GM12878 (cell line): ENCODE measurements at regions not wholly inside any gene's neighbourhood (a gene's known extent, or its start where the extent isn't known, plus 50 kb on each side); places are given as distances from the start of the nearest gene placed in this dataset.

Source experiments
- ATAC-seq: fragments of 200-7000 bp; cut with Tn5 transposase; 3 replicates; pipeline ENCODE4 v1.9.1; 2020; ENCODE audit warnings: mild to moderate bottlenecking, moderate library complexity
- BruUV-seq: library from RNA; stranded (reverse); fragments of 400-500 nt; replicated peaks from 2 replicates; lab custom pipeline; 2021; lab: Mats Ljungman, UMichigan
- CTCF ChIA-PET: fragments of 300-600 bp; sonication (Branson Sonifier 250); formaldehyde crosslinking; extraction: SDS; loops from one replicate; lab custom pipeline; 2021; ENCODE audit warnings: inconsistent platforms; lab: Yijun Ruan, JAX
- POLR2A ChIA-PET: fragments of 350-600 bp; formaldehyde crosslinking; extraction: SDS; loops from one replicate; lab custom pipeline; 2021; ENCODE audit warnings: inconsistent platforms; lab: Charles Lee
- RAD21 ChIA-PET: fragments of 300-600 bp; sonication (Branson Sonifier 250); formaldehyde crosslinking; loops from one replicate; lab custom pipeline; 2023; ENCODE audit warnings: antibody characterized with exemption; ENCODE audit not compliant: unreplicated experiment; lab: Charles Lee
- SMC1A ChIA-PET: fragments of 300-600 bp; sonication (Branson Sonifier 250); formaldehyde crosslinking; loops from one replicate; lab custom pipeline; 2023; ENCODE audit not compliant: unreplicated experiment, uncharacterized antibody; lab: Charles Lee
- DNase-seq: peaks from one replicate; pipeline ENCODE4 v3.0.0-alpha.2; 2011; ENCODE audit warnings: low read depth, low spot score
- FAIRE-seq: peaks from 3 replicates; lab custom pipeline; 2011; peaks lifted over from hg19 to GRCh38; lab: Jason Lieb, UNC
- H2AFZ ChIP-seq: 2 replicates; pipeline ENCODE4 v1.6.0; 2011; ENCODE audit warnings: low read depth, low read length, control low read depth; ENCODE audit not compliant: control insufficient read depth
- H3K27ac ChIP-seq: 2 replicates; pipeline ENCODE4 v1.5.1; 2011; ENCODE audit warnings: control low read depth; ENCODE audit not compliant: control insufficient read depth, insufficient read depth
- H3K27me3 ChIP-seq, 2 experiments: replicated peaks in 1 of 2; 2 replicates each; pipeline versions ENCODE4 v1.6.0 to v1.6.1; 2011; ENCODE audit warnings: low read length in 1 of 2; ENCODE audit not compliant: control insufficient read depth in 2 of 2, insufficient read depth in 2 of 2
- H3K36me3 ChIP-seq, 2 experiments: 2 replicates each; pipeline ENCODE4 v1.5.1; 2011; ENCODE audit warnings: low read length in 1 of 2; ENCODE audit not compliant: control insufficient read depth in 2 of 2, insufficient read depth in 2 of 2
- H3K4me1 ChIP-seq: 2 replicates; pipeline ENCODE4 v1.6.1; 2011; ENCODE audit warnings: mild to moderate bottlenecking, low read length, moderate library complexity, mixed read lengths; ENCODE audit not compliant: control insufficient read depth, insufficient read depth
- H3K4me2 ChIP-seq: 2 replicates; pipeline ENCODE4 v1.6.0; 2011; ENCODE audit warnings: control low read depth; ENCODE audit not compliant: control insufficient read depth, insufficient read depth
- H3K4me3 ChIP-seq: fragments of 200-600 bp; sonication (generic); 2 replicates; pipeline ENCODE4 v1.5.1; 2016
- H3K79me2 ChIP-seq: 2 replicates; pipeline ENCODE4 v1.6.0; 2011; ENCODE audit warnings: low read length; ENCODE audit not compliant: control insufficient read depth, insufficient read depth
- H3K9ac ChIP-seq: 2 replicates; pipeline ENCODE4 v1.8.0; 2011; ENCODE audit warnings: low read length, control low read depth, mixed read lengths; ENCODE audit not compliant: control insufficient read depth, insufficient read depth
- H3K9me3 ChIP-seq: replicated peaks from 3 replicates; pipeline ENCODE4 v1.5.1; 2011; ENCODE audit warnings: mild to moderate bottlenecking, low read length; ENCODE audit not compliant: control insufficient read depth, insufficient read depth
- H4K20me1 ChIP-seq: 2 replicates; pipeline ENCODE4 v1.6.0; 2011; ENCODE audit not compliant: control insufficient read depth, insufficient read depth
- CEBPB ChIP-seq, 2 experiments: fragments of 150-350 bp in 1 of 2; IDR thresholded peaks; 2 replicates each; pipeline ENCODE4 v1.6.1; 2012 to 2014; ENCODE audit warnings: low read depth in 2 of 2, low read length in 2 of 2, borderline replicate concordance in 1 of 2, inconsistent platforms in 1 of 2
- CREB1 ChIP-seq: IDR thresholded peaks from 2 replicates; pipeline ENCODE4 v1.6.1; 2012; ENCODE audit warnings: low read depth, mild to moderate bottlenecking, inconsistent platforms
- CREM ChIP-seq: IDR thresholded peaks from 2 replicates; pipeline ENCODE4 v1.6.1; 2014; ENCODE audit warnings: antibody characterized with exemption, low read depth
- EP300 ChIP-seq, 2 experiments: fragments of 150-350 bp in 1 of 2; IDR thresholded peaks; 2 replicates each; pipeline ENCODE4 v1.6.1; 2011 to 2012; ENCODE audit warnings: low read depth in 2 of 2, low read length in 2 of 2, borderline replicate concordance in 1 of 2, improper control_type of control experiment in 1 of 2, inconsistent platforms in 1 of 2; ENCODE audit not compliant: control insufficient read depth in 1 of 2
- PRDM15 ChIP-seq: fragments of 450-650 bp; formaldehyde crosslinking; IDR thresholded peaks from 2 replicates; pipeline ENCODE4 v1.4.0; 2020; ENCODE audit warnings: mild to moderate bottlenecking, moderate library complexity
- SREBF2 ChIP-seq: IDR thresholded peaks from 2 replicates; pipeline ENCODE4 v1.6.1; 2012; ENCODE audit warnings: mild to moderate bottlenecking, low read length
- WGBS: methylation state at CpG from one replicate; pipeline ENCODE4 v1.1.6; 2016; ENCODE audit warnings: low lambda C conversion rate; ENCODE audit not compliant: insufficient replicate concordance, insufficient coverage; ENCODE audit errors: missing lambda C conversion rate; 5-methylcytosine and 5-hydroxymethylcytosine counted together
- in situ Hi-C: fragments of 300-500 bp; cut with MboI; formaldehyde crosslinking; loops from 9 replicates; pipeline ENCODE4 v1.14.3; 2018; ENCODE audit warnings: mixed read lengths
- intact Hi-C: fragments of 100-400 bp; cut with micrococcal nuclease; formaldehyde crosslinking; loops from one replicate; pipeline ENCODE4 v1.14.2; 2022; ENCODE audit not compliant: unreplicated experiment
- TF ChIP-seq, protein P1 (sequence below): fragments of 450-650 bp; IDR thresholded peaks from 2 replicates; pipeline ENCODE4 v1.6.1; 2016; ENCODE audit warnings: mild to moderate bottlenecking, moderate library complexity, borderline replicate concordance

DNA sequence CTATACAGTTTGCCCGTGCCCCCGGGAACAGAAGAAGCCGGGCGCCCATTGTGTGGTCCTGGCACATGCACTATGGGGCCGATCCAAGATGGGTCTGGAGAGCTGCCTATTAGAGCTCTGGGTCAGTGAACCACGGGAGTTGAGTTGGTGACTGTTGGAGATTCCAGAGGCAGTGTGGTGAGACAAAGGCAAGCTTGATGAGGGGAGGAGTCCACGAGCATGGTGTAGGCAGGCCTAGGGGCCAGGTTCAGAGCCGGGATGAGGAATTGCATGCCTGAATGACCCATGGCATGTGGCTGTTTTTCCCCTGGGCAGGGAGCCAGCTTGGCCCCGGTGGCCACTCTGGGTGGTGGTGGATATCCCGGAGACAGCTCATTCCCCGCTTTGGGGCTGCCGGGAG lies 84.4 kb upstream of the STC2 start:
- Histone ChIP-seq H3K9ac (no peak overlapping the region), H4K20me1 (no peaks in the 10 kb centered on the region), H3K4me3 (no peak overlapping the region), H3K79me2 (no peaks in the 10 kb centered on the region), H3K4me1 (no peaks in the 10 kb centered on the region), H2AFZ (no peak overlapping the region), H3K27me3 (no peaks in the 10 kb centered on the region; a peak in 1 of 4 replicates), H3K9me3 (no peaks in the 10 kb centered on the region), H3K27ac (no peak overlapping the region), H3K36me3 (no peaks in the 10 kb centered on the region), H3K4me2 (no peak overlapping the region)
- intact Hi-C loops, result no loop called here
- no TSS peak for BruUV-seq
- ATAC-seq (no peak), DNase-seq (no peak), FAIRE-seq (no peak)
- ChIA-PET CTCF (no interaction called here), SMC1A (no interaction called here), RAD21 (no interaction called here), POLR2A (no interaction called here)
- TF ChIP-seq SREBF2, result no peak
- TF ChIP-seq CEBPB (IDR thresholded peaks at IDR 0.05; ENCODE audit: borderline replicate concordance in 1 of 2, low read depth in 2 of 2, low read length in 2 of 2), result no peak
- no peak for TF ChIP-seq CREB1
- TF ChIP-seq, protein P1, sequence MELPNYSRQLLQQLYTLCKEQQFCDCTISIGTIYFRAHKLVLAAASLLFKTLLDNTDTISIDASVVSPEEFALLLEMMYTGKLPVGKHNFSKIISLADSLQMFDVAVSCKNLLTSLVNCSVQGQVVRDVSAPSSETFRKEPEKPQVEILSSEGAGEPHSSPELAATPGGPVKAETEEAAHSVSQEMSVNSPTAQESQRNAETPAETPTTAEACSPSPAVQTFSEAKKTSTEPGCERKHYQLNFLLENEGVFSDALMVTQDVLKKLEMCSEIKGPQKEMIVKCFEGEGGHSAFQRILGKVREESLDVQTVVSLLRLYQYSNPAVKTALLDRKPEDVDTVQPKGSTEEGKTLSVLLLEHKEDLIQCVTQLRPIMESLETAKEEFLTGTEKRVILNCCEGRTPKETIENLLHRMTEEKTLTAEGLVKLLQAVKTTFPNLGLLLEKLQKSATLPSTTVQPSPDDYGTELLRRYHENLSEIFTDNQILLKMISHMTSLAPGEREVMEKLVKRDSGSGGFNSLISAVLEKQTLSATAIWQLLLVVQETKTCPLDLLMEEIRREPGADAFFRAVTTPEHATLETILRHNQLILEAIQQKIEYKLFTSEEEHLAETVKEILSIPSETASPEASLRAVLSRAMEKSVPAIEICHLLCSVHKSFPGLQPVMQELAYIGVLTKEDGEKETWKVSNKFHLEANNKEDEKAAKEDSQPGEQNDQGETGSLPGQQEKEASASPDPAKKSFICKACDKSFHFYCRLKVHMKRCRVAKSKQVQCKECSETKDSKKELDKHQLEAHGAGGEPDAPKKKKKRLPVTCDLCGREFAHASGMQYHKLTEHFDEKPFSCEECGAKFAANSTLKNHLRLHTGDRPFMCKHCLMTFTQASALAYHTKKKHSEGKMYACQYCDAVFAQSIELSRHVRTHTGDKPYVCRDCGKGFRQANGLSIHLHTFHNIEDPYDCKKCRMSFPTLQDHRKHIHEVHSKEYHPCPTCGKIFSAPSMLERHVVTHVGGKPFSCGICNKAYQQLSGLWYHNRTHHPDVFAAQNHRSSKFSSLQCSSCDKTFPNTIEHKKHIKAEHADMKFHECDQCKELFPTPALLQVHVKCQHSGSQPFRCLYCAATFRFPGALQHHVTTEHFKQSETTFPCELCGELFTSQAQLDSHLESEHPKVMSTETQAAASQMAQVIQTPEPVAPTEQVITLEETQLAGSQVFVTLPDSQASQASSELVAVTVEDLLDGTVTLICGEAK, result no peak
- no peak for TF ChIP-seq CREM
- TF ChIP-seq EP300 (IDR thresholded peaks at IDR 0.05; ENCODE audit: borderline replicate concordance in 1 of 2, control insufficient read depth in 1 of 2, low read depth in 2 of 2, low read length in 2 of 2), result no peak
- TF ChIP-seq PRDM15, result no peak
- WGBS, result 40% methylated on average over 12 of the region's 12 CpGs
- in situ Hi-C loops, result no loop called here
